ENCODE measurements at regions not wholly inside any gene's neighbourhood (a gene's known extent, or its start where the extent isn't known, plus 50 kb on each side); places are given as distances from the start of the nearest gene placed in this dataset.

- Histone ChIP-seq H3K4me3 (no peak overlapping the region), H3K27ac (no peak overlapping the region), H3K9me3 (no peaks in the 10 kb centered on the region), H3K27me3 (no peaks in the 10 kb centered on the region), H3K4me1 (ENCODE audit: insufficient read depth) (no peaks in the 10 kb centered on the region), H3K36me3 (no peaks in the 10 kb centered on the region)
- 80 to 88% (median 85%) methylated on average over 2 of the region's 2 CpGs for WGBS, 3 donors
- intact Hi-C loops (cut with DNase I): no loop called here
- no peak for DNase-seq
- TF ChIP-seq EP300 (IDR thresholded peaks at IDR 0.05): no peak
- no peak for TF ChIP-seq POLR2A (IDR thresholded peaks at IDR 0.05)
- TF ChIP-seq, protein P1, sequence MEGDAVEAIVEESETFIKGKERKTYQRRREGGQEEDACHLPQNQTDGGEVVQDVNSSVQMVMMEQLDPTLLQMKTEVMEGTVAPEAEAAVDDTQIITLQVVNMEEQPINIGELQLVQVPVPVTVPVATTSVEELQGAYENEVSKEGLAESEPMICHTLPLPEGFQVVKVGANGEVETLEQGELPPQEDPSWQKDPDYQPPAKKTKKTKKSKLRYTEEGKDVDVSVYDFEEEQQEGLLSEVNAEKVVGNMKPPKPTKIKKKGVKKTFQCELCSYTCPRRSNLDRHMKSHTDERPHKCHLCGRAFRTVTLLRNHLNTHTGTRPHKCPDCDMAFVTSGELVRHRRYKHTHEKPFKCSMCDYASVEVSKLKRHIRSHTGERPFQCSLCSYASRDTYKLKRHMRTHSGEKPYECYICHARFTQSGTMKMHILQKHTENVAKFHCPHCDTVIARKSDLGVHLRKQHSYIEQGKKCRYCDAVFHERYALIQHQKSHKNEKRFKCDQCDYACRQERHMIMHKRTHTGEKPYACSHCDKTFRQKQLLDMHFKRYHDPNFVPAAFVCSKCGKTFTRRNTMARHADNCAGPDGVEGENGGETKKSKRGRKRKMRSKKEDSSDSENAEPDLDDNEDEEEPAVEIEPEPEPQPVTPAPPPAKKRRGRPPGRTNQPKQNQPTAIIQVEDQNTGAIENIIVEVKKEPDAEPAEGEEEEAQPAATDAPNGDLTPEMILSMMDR (IDR thresholded peaks at IDR 0.05): no peak
These were observed 586.3 kb upstream of the USP24 start for GRCh38 chr1:55801481-55801880.

DNA sequence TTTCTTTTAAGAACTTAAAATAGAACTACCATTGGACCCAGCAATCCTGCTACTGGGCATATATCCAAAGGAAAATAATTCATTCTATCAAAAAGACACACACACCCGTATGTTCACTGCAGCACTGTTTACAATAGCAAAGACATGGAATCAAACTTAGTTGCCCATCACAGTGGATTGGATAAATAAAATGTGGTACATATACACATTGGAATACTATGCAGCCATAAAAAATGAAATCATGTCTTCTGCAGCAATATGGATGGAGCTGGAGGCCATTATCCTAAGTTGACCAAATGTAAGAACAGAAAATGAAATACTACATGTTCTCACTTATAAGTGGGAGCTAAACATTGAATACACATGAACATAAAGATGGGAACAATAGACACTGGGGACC lies 585.3 kb upstream of the USP24 start:
- H3K4me3 ChIP-seq: no peak overlapping the region
- 14 to 25% (median 20%) methylated on average over 1 of the region's 1 CpG for whole genome bisulfite sequencing, 3 donors
- H3K27ac ChIP-seq: no peak overlapping the region
- TF ChIP-seq EP300 (IDR thresholded peaks at IDR 0.05) (no peak), POLR2A (IDR thresholded peaks at IDR 0.05) (no peak)
- TF ChIP-seq, protein P1 (IDR thresholded peaks at IDR 0.05): no peak
- H3K36me3 ChIP-seq: no peaks in the 10 kb centered on the region
- no peaks in the 10 kb centered on the region for H3K27me3 ChIP-seq
- H3K9me3 ChIP-seq: no peaks in the 10 kb centered on the region
- intact Hi-C loops (cut with DNase I): no loop called here
- H3K4me1 ChIP-seq (ENCODE audit: insufficient read depth): no peaks in the 10 kb centered on the region
- DNase-seq: no peak

GRCh38 chr1:55793856-55794255 lies 578.7 kb upstream of the USP24 start:
- Histone ChIP-seq H3K9me3 (no peaks in the 10 kb centered on the region), H3K4me3 (no peak overlapping the region), H3K4me1 (ENCODE audit: insufficient read depth) (no peaks in the 10 kb centered on the region), H3K27ac (no peak overlapping the region), H3K36me3 (no peaks in the 10 kb centered on the region), H3K27me3 (no peaks in the 10 kb centered on the region)
- intact Hi-C loops (cut with DNase I): no loop called here
- no peak for DNase-seq
- TF ChIP-seq, protein P1 (IDR thresholded peaks at IDR 0.05): no peak
- TF ChIP-seq EP300 (IDR thresholded peaks at IDR 0.05) (no peak), POLR2A (IDR thresholded peaks at IDR 0.05) (no peak)
- WGBS, 3 donors: 97% methylated on average over 6 of the region's 6 CpGs

DNA sequence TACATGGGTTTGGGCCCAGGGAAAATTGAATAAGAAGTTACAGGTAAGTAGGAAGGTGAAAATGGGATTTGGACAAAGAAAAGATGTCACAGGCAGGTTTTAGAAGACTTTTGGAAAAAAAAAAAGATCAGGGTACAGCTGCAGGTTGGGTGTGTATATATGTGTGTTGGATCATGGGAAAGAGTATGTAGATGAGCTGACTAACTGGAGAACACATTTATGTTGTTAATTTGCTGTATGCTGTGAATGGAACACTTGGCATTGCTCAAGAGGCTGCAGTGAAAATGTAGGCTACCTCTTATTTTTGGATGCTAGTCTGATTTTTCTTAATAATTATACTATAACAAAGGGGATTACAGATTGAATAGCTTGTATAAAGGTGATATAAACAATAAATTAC lies 577.7 kb upstream of the USP24 start:
- DNase-seq: no peak
- no peaks in the 10 kb centered on the region for H3K27me3 ChIP-seq
- no peak overlapping the region for H3K27ac ChIP-seq
- H3K4me3 ChIP-seq: no peak overlapping the region
- no peaks in the 10 kb centered on the region for H3K4me1 ChIP-seq (ENCODE audit: insufficient read depth)
- H3K9me3 ChIP-seq: no peaks in the 10 kb centered on the region
- intact Hi-C loops (cut with DNase I): no loop called here
- TF ChIP-seq EP300 (IDR thresholded peaks at IDR 0.05) (no peak), POLR2A (IDR thresholded peaks at IDR 0.05) (no peak)
- TF ChIP-seq, protein P1 (IDR thresholded peaks at IDR 0.05): no peak
- no peaks in the 10 kb centered on the region for H3K36me3 ChIP-seq

GRCh38 chr1:55789466-55789865 lies 574.3 kb upstream of the USP24 start:
- WGBS, 3 donors: 96 to 100% (median 98%) methylated on average over 1 of the region's 1 CpG
- H3K4me1 ChIP-seq (ENCODE audit: insufficient read depth): no peaks in the 10 kb centered on the region
- H3K27me3 ChIP-seq: no peaks in the 10 kb centered on the region
- DNase-seq: no peak
- H3K4me3 ChIP-seq: no peak overlapping the region
- no peak overlapping the region for H3K27ac ChIP-seq
- TF ChIP-seq, protein P1 (IDR thresholded peaks at IDR 0.05): no peak
- TF ChIP-seq POLR2A (IDR thresholded peaks at IDR 0.05) (no peak), EP300 (IDR thresholded peaks at IDR 0.05) (no peak)
- no peaks in the 10 kb centered on the region for H3K36me3 ChIP-seq
- intact Hi-C loops (cut with DNase I): no loop called here
- H3K9me3 ChIP-seq: no peaks in the 10 kb centered on the region

All from ovary (tissue), 7 donors.